H9 (cell line): ENCODE measurements at regions not wholly inside any gene's neighbourhood (a gene's known extent, or its start where the extent isn't known, plus 50 kb on each side); places are given as distances from the start of the nearest gene placed in this dataset.

ENCODE experiments used
- DNase-seq: peaks from one replicate; pipeline ENCODE4 v3.0.0-alpha.2; 2017
- H2AFZ ChIP-seq: one replicate; pipeline ENCODE4 v1.6.1; 2013; ENCODE audit warnings: mild to moderate bottlenecking, low read length, control low read depth, moderate library complexity
- H2AK5ac ChIP-seq: 2 replicates; pipeline ENCODE4 v1.6.1; 2013; ENCODE audit warnings: low read length, control low read depth, mixed read lengths; ENCODE audit not compliant: insufficient read length
- H2BK120ac ChIP-seq: one replicate; pipeline ENCODE4 v1.6.1; 2013; ENCODE audit warnings: low read depth, mild to moderate bottlenecking, low read length, control low read depth, inconsistent platforms; ENCODE audit not compliant: poor library complexity, severe bottlenecking
- H2BK12ac ChIP-seq: 2 replicates; pipeline ENCODE4 v1.6.1; 2013; ENCODE audit warnings: low read length, control low read depth, mixed read lengths, low read depth; ENCODE audit not compliant: insufficient read length
- H2BK15ac ChIP-seq: 2 replicates; pipeline ENCODE4 v1.6.1; 2013; ENCODE audit warnings: low read depth, low read length, control low read depth
- H2BK20ac ChIP-seq: one replicate; pipeline ENCODE4 v1.6.1; 2013; ENCODE audit warnings: low read depth, mild to moderate bottlenecking, low read length, control low read depth, inconsistent platforms; ENCODE audit not compliant: poor library complexity, severe bottlenecking
- H2BK5ac ChIP-seq: 2 replicates; pipeline ENCODE4 v1.6.1; 2013; ENCODE audit warnings: low read length, control low read depth, mixed read lengths; ENCODE audit not compliant: insufficient read length
- H3K14ac ChIP-seq: 2 replicates; pipeline ENCODE4 v1.6.1; 2013; ENCODE audit warnings: low read length, control low read depth; ENCODE audit not compliant: insufficient read depth
- H3K18ac ChIP-seq: 2 replicates; pipeline ENCODE4 v1.6.1; 2013; ENCODE audit warnings: low read depth, mild to moderate bottlenecking, mixed read lengths, low read length, control low read depth; ENCODE audit not compliant: insufficient read length
- H3K23ac ChIP-seq: 2 replicates; pipeline ENCODE4 v1.6.1; 2013; ENCODE audit warnings: low read length, control low read depth, mixed read lengths, low read depth; ENCODE audit not compliant: insufficient read length
- H3K23me2 ChIP-seq: 2 replicates; pipeline ENCODE4 v1.6.1; 2013; ENCODE audit warnings: low read depth, mild to moderate bottlenecking, mixed read lengths, low read length, control low read depth; ENCODE audit not compliant: insufficient read length, poor library complexity, severe bottlenecking
- H3K27ac ChIP-seq: 2 replicates; pipeline ENCODE4 v1.5.1; 2013; ENCODE audit warnings: low read length, control low read depth, mixed read lengths, low read depth; ENCODE audit not compliant: insufficient read length
- H3K27me3 ChIP-seq: 2 replicates; pipeline ENCODE4 v1.6.1; 2013; ENCODE audit warnings: low read length, control low read depth, inconsistent platforms; ENCODE audit not compliant: insufficient read depth
- H3K4ac ChIP-seq: 2 replicates; pipeline ENCODE4 v1.6.1; 2013; ENCODE audit warnings: low read depth, mild to moderate bottlenecking, control low read depth, inconsistent platforms, low read length, moderate library complexity
- H3K4me1 ChIP-seq: 2 replicates; pipeline ENCODE4 v1.6.1; 2013; ENCODE audit warnings: low read length, control low read depth, inconsistent platforms; ENCODE audit not compliant: insufficient read depth
- H3K4me2 ChIP-seq: 2 replicates; pipeline ENCODE4 v1.6.1; 2013; ENCODE audit warnings: low read length, control low read depth, mixed read lengths; ENCODE audit not compliant: insufficient read length, insufficient read depth
- H3K56ac ChIP-seq: 2 replicates; pipeline ENCODE4 v1.6.1; 2013; ENCODE audit warnings: low read depth, mild to moderate bottlenecking, mixed read lengths, low read length, control low read depth; ENCODE audit not compliant: insufficient read length
- H3K79me1 ChIP-seq: 2 replicates; pipeline ENCODE4 v1.6.1; 2013; ENCODE audit warnings: low read depth, mild to moderate bottlenecking, moderate library complexity, low read length, control low read depth, inconsistent platforms; ENCODE audit not compliant: insufficient read depth, poor library complexity, severe bottlenecking
- H3K79me2 ChIP-seq: 2 replicates; pipeline ENCODE4 v1.6.1; 2013; ENCODE audit warnings: low read length, control low read depth, inconsistent platforms; ENCODE audit not compliant: insufficient read depth
- H3K9ac ChIP-seq: 2 replicates; pipeline ENCODE4 v1.6.1; 2013; ENCODE audit warnings: low read length, control low read depth, mixed read lengths; ENCODE audit not compliant: insufficient read length; ENCODE audit errors: extremely low read depth
- H3K9me3 ChIP-seq: one replicate; pipeline ENCODE4 v1.6.1; 2013; ENCODE audit warnings: low read depth, low read length, inconsistent platforms; ENCODE audit not compliant: control insufficient read depth
- H3T11ph ChIP-seq: one replicate; pipeline ENCODE4 v1.6.1; 2013; ENCODE audit warnings: mild to moderate bottlenecking, low read length, control low read depth, inconsistent platforms
- H4K20me1 ChIP-seq: one replicate; pipeline ENCODE4 v1.6.1; 2013; ENCODE audit not compliant: control insufficient read depth, insufficient read length, insufficient read depth
- H4K5ac ChIP-seq: 2 replicates; pipeline ENCODE4 v1.6.1; 2013; ENCODE audit warnings: low read depth, mild to moderate bottlenecking, mixed read lengths, low read length, control low read depth; ENCODE audit not compliant: insufficient read length
- H4K8ac ChIP-seq: replicated peaks from 2 replicates; pipeline ENCODE4 v1.6.1; 2013; ENCODE audit warnings: low read length, control low read depth, mixed read lengths, low read depth; ENCODE audit not compliant: insufficient read length
- H4K91ac ChIP-seq: 2 replicates; pipeline ENCODE4 v1.6.1; 2013; ENCODE audit warnings: low read depth, mild to moderate bottlenecking, moderate library complexity, mixed read lengths, low read length, control low read depth; ENCODE audit not compliant: insufficient read length
- H3K27ac Mint-ChIP-seq, 3 experiments: 2 replicates in 2 of 3; 3 replicates in 1 of 3; pipeline ENCODE4 v1.8.0; 2020 to 2021; ENCODE audit warnings: mixed read lengths in 3 of 3, mild to moderate bottlenecking in 1 of 3, moderate library complexity in 1 of 3
- H3K27me3 Mint-ChIP-seq: 2 replicates; pipeline ENCODE4 v1.8.0; 2021; ENCODE audit warnings: low read depth, mild to moderate bottlenecking, moderate library complexity, mixed read lengths
- H3K36me3 Mint-ChIP-seq, 3 experiments: 2 replicates in 2 of 3; 3 replicates in 1 of 3; pipeline ENCODE4 v1.8.0; 2020 to 2021; ENCODE audit warnings: low read depth in 3 of 3, mixed read lengths in 3 of 3; ENCODE audit not compliant: insufficient read depth in 1 of 3
- H3K4me1 Mint-ChIP-seq, 2 experiments: 2 replicates each; pipeline ENCODE4 v1.8.0; 2020; ENCODE audit warnings: mixed read lengths in 2 of 2
- H3K4me3 Mint-ChIP-seq, 2 experiments: 2 replicates in 1 of 2; 3 replicates in 1 of 2; pipeline ENCODE4 v1.8.0; 2020 to 2021; ENCODE audit warnings: mild to moderate bottlenecking in 2 of 2, mixed read lengths in 2 of 2, moderate library complexity in 1 of 2
- H3K9me3 Mint-ChIP-seq, 2 experiments: 2 replicates in 1 of 2; 3 replicates in 1 of 2; pipeline ENCODE4 v1.8.0; 2020; ENCODE audit warnings: mild to moderate bottlenecking in 2 of 2, mixed read lengths in 2 of 2, moderate library complexity in 1 of 2
- CTCF ChIP-seq: fragments of 200-600 bp; sonication (generic); conservative IDR thresholded peaks from 3 replicates; pipeline ENCODE4 v1.8.0; 2021; ENCODE audit warnings: antibody characterized with exemption, mild to moderate bottlenecking
- WGBS: extraction: QIAGEN DNeasy Blood & Tissue Kit; methylation state at CpG from one replicate; pipeline ENCODE4 v1.1.7; 2013; ENCODE audit warnings: missing lambda C conversion rate, low lambda C conversion rate, mixed read lengths; ENCODE audit not compliant: insufficient read length; ENCODE audit errors: extremely low coverage; 5-methylcytosine and 5-hydroxymethylcytosine counted together

GRCh38 chr1:187514110-187514509 lies 685.4 kb downstream of the PLA2G4A start:
- Histone ChIP-seq H2BK12ac (no peak overlapping the region), H2BK15ac (no peak overlapping the region), H2BK120ac (no peak overlapping the region), H2BK20ac (no peak overlapping the region), H3K14ac (no peak overlapping the region), H4K5ac (no peak overlapping the region), H3K27ac (no peak overlapping the region), H3K27me3 (no peaks in the 10 kb centered on the region), H3K23ac (no peak overlapping the region), H2AFZ (no peak overlapping the region), H3T11ph (no peak overlapping the region), H4K20me1 (no peaks in the 10 kb centered on the region), H3K4ac (no peak overlapping the region), H3K18ac (no peak overlapping the region), H2BK5ac (no peak overlapping the region), H2AK5ac (no peak overlapping the region), H3K79me1 (no peaks in the 10 kb centered on the region), H3K4me1 (peaks cover 5% of the 10 kb centered on the region; the same call in 1 of the 2 replicates), H3K4me2 (no peak overlapping the region), H3K9me3 (no peaks in the 10 kb centered on the region), H3K9ac (no peak overlapping the region), H4K8ac (no peak overlapping the region), H4K91ac (no peak overlapping the region), H3K79me2 (no peaks in the 10 kb centered on the region), H3K56ac (no peak overlapping the region), H3K23me2 (no peaks in the 10 kb centered on the region)
- no peak for TF ChIP-seq CTCF
- H3K27me3 Mint-ChIP-seq: no peaks in the 10 kb centered on the region; the same call in 1 of the 2 replicates
- no peak overlapping the region for H3K27ac Mint-ChIP-seq
- H3K4me1 Mint-ChIP-seq: peaks cover 7 to 10% of the 10 kb centered on the region in 2 experiments
- peaks cover 3% of the 10 kb centered on the region in 2 experiments; a peak in 1 of 5 replicates for H3K9me3 Mint-ChIP-seq
- H3K36me3 Mint-ChIP-seq: no peaks in the 10 kb centered on the region
- H3K4me3 Mint-ChIP-seq: no peak overlapping the region
- no CpG with 5 or more reads among the region's 3 CpGs for WGBS
- no peak for DNase-seq
